ENCODE measurements at regions not wholly inside any gene's neighbourhood (a gene's known extent, or its start where the extent isn't known, plus 50 kb on each side); places are given as distances from the start of the nearest gene placed in this dataset.

DNA sequence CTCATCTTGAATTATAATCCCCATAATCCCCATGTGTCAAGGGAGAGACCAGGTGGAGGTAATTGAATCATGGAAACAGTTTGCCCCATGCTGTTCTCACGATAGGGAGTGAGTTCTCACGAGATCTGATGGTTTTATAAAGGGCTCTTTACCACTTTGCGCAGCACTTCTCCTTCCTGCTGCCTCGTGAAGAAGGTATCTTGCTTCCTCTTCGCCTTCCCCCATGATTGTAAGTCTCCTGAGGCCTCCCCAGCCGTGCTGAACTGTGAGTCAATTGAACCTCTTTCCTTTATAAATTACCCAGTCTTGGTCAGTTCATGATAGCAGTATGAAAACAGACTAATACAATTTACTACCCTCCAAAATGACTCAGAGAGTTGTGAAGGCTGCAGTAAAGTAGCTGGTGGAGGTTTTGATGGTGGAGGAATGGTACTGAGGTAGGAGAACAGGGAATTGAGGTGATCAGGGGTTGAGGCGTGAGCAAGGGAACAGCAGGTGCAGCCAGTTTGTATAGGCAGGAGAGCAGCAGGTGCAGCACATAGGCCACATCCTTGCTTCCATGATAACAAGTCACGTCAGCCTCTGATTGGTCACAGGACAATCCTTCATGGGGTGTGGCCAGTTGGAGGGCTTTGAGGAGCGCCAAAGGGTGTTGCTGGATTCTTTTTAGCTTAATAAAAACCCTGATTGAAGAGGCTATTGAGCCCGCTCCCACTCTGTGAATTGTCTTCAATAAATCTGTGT lies 150.0 kb downstream of the CDC5L start:
- Histone ChIP-seq H3K9me3 (ENCODE audit: low read length) (no peaks in the 10 kb centered on the region), H3K9ac (ENCODE audit: low read length) (no peak overlapping the region), H3K79me2 (replicated peaks; ENCODE audit: insufficient read depth, low read length) (no peaks in the 10 kb centered on the region), H3K27ac (ENCODE audit: low read length) (no peak overlapping the region), H3K36me3 (ENCODE audit: insufficient read depth, low read length) (no peaks in the 10 kb centered on the region), H3K4me2 (ENCODE audit: low read length) (no peak overlapping the region), H3F3A (ENCODE audit: insufficient read depth, low read length, poor library complexity, severe bottlenecking) (no peaks in the 10 kb centered on the region), H4K20me1 (ENCODE audit: insufficient read depth) (no peaks in the 10 kb centered on the region), H2AFZ (ENCODE audit: low read depth, low read length) (no peak overlapping the region), H3K9me2 (ENCODE audit: insufficient read depth, low read length) (no peaks in the 10 kb centered on the region), H3K4me3 (ENCODE audit: low read length) (no peak overlapping the region), H3K27me3 (ENCODE audit: insufficient read depth, low read depth, low read length) (peaks cover 29% of the 10 kb centered on the region)
- TF ChIP-seq, protein P1, sequence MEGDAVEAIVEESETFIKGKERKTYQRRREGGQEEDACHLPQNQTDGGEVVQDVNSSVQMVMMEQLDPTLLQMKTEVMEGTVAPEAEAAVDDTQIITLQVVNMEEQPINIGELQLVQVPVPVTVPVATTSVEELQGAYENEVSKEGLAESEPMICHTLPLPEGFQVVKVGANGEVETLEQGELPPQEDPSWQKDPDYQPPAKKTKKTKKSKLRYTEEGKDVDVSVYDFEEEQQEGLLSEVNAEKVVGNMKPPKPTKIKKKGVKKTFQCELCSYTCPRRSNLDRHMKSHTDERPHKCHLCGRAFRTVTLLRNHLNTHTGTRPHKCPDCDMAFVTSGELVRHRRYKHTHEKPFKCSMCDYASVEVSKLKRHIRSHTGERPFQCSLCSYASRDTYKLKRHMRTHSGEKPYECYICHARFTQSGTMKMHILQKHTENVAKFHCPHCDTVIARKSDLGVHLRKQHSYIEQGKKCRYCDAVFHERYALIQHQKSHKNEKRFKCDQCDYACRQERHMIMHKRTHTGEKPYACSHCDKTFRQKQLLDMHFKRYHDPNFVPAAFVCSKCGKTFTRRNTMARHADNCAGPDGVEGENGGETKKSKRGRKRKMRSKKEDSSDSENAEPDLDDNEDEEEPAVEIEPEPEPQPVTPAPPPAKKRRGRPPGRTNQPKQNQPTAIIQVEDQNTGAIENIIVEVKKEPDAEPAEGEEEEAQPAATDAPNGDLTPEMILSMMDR (IDR thresholded peaks at IDR 0.05; ENCODE audit: poor library complexity, severe bottlenecking): no peak
- TF ChIP-seq, protein P2, sequence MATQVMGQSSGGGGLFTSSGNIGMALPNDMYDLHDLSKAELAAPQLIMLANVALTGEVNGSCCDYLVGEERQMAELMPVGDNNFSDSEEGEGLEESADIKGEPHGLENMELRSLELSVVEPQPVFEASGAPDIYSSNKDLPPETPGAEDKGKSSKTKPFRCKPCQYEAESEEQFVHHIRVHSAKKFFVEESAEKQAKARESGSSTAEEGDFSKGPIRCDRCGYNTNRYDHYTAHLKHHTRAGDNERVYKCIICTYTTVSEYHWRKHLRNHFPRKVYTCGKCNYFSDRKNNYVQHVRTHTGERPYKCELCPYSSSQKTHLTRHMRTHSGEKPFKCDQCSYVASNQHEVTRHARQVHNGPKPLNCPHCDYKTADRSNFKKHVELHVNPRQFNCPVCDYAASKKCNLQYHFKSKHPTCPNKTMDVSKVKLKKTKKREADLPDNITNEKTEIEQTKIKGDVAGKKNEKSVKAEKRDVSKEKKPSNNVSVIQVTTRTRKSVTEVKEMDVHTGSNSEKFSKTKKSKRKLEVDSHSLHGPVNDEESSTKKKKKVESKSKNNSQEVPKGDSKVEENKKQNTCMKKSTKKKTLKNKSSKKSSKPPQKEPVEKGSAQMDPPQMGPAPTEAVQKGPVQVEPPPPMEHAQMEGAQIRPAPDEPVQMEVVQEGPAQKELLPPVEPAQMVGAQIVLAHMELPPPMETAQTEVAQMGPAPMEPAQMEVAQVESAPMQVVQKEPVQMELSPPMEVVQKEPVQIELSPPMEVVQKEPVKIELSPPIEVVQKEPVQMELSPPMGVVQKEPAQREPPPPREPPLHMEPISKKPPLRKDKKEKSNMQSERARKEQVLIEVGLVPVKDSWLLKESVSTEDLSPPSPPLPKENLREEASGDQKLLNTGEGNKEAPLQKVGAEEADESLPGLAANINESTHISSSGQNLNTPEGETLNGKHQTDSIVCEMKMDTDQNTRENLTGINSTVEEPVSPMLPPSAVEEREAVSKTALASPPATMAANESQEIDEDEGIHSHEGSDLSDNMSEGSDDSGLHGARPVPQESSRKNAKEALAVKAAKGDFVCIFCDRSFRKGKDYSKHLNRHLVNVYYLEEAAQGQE (IDR thresholded peaks at IDR 0.05; ENCODE audit: borderline replicate concordance): no peak
- no peak for TF ChIP-seq POLR2AphosphoS5 (IDR thresholded peaks at IDR 0.05)
- no peak for TF ChIP-seq EZH2 (IDR thresholded peaks at IDR 0.05; ENCODE audit: borderline replicate concordance, insufficient read depth, low read length, poor library complexity, severe bottlenecking)
- no peak for TF ChIP-seq SMC3 (conservative IDR thresholded peaks at IDR 0.05; ENCODE audit: poor library complexity)
- no peak for TF ChIP-seq TAF1 (IDR thresholded peaks at IDR 0.05; ENCODE audit: low read depth)
- no peak for TF ChIP-seq EP300 (conservative IDR thresholded peaks at IDR 0.05; ENCODE audit: poor library complexity, severe bottlenecking)
- no peak for TF ChIP-seq MXI1 (conservative IDR thresholded peaks at IDR 0.05; ENCODE audit: poor library complexity, severe bottlenecking)
- TF ChIP-seq RAD21 (conservative IDR thresholded peaks at IDR 0.05): no peak

DNA sequence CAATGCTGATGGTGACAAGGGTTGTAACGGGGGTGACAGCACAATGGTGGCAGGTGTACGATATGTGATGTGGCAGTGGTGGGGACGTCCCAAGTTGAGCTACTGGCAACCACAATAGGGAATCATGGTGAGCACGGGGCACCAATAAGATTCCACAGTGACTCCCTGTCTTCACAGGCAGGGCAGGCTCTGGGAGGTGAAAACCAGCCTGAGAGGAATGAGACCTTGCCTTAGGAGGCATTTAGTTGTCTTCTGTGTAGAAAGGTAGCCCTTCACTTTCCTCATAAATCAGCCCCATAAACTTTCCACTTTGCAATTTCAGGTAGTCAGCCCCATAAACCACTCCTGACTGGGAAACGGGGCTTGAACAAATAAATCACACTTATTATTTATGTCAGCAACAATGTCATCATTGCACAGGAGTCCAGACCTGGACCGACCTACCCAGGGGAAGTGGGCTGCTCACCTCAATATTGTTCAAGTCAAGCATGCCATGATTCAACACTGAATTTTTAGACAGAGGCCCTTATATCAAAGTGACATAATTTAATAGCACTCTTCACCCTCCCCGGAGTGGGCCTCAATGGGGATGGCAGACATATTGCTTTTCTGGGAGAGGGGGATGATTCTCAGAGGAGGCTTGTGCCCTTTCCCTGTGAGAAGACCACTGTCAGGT lies 150.8 kb downstream of the CDC5L start:
- Histone ChIP-seq H3K27ac (ENCODE audit: low read length) (no peak overlapping the region), H2AFZ (ENCODE audit: low read depth, low read length) (no peak overlapping the region), H3K9me3 (ENCODE audit: low read length) (no peaks in the 10 kb centered on the region), H3K4me3 (ENCODE audit: low read length) (no peak overlapping the region), H3K36me3 (ENCODE audit: insufficient read depth, low read length) (no peaks in the 10 kb centered on the region), H3K9me2 (ENCODE audit: insufficient read depth, low read length) (no peaks in the 10 kb centered on the region), H3F3A (ENCODE audit: insufficient read depth, low read length, poor library complexity, severe bottlenecking) (no peaks in the 10 kb centered on the region), H4K20me1 (ENCODE audit: insufficient read depth) (no peaks in the 10 kb centered on the region), H3K27me3 (ENCODE audit: insufficient read depth, low read depth, low read length) (peaks cover 35% of the 10 kb centered on the region), H3K4me2 (ENCODE audit: low read length) (no peak overlapping the region), H3K79me2 (replicated peaks; ENCODE audit: insufficient read depth, low read length) (no peaks in the 10 kb centered on the region), H3K9ac (ENCODE audit: low read length) (no peak overlapping the region)
- TF ChIP-seq EZH2 (IDR thresholded peaks at IDR 0.05; ENCODE audit: borderline replicate concordance, insufficient read depth, low read length, poor library complexity, severe bottlenecking) (no peak), POLR2AphosphoS5 (IDR thresholded peaks at IDR 0.05) (no peak), EP300 (conservative IDR thresholded peaks at IDR 0.05; ENCODE audit: poor library complexity, severe bottlenecking) (no peak), SMC3 (conservative IDR thresholded peaks at IDR 0.05; ENCODE audit: poor library complexity) (no peak), TAF1 (IDR thresholded peaks at IDR 0.05; ENCODE audit: low read depth) (no peak), RAD21 (conservative IDR thresholded peaks at IDR 0.05) (no peak), MXI1 (conservative IDR thresholded peaks at IDR 0.05; ENCODE audit: poor library complexity, severe bottlenecking) (no peak)
- TF ChIP-seq, protein P2 (IDR thresholded peaks at IDR 0.05; ENCODE audit: borderline replicate concordance): no peak
- TF ChIP-seq, protein P1 (IDR thresholded peaks at IDR 0.05; ENCODE audit: poor library complexity, severe bottlenecking): no peak

All from neural cell (in vitro differentiated cells).